ENCODE measurements at regions not wholly inside any gene's neighbourhood (a gene's known extent, or its start where the extent isn't known, plus 50 kb on each side); places are given as distances from the start of the nearest gene placed in this dataset.

DNA sequence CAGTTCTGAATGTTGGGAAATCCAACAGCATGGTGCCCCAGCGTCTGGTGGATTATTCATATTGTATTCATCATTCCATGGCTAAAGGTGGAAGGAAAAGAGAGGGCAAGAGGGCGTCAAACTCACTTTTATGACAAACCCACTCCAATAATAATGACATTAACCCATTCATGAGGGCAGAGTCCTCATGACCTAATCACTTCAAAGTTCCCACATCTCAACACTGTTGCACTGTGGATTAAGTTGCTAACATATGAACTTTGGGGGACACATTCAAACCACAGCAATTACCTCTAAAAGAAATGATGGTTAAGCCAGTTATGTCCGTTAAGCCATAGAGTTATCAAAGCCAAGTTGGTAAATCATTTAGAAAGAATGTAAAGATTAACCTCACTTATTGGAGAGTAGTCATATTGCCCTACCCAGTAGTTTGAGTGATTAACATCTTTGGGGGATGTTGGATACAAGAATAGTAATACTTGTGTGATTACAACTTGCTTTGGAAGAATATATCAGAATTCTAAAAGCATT, 212.4 kb upstream of the FLRT2 start:
- TF ChIP-seq, protein P1, sequence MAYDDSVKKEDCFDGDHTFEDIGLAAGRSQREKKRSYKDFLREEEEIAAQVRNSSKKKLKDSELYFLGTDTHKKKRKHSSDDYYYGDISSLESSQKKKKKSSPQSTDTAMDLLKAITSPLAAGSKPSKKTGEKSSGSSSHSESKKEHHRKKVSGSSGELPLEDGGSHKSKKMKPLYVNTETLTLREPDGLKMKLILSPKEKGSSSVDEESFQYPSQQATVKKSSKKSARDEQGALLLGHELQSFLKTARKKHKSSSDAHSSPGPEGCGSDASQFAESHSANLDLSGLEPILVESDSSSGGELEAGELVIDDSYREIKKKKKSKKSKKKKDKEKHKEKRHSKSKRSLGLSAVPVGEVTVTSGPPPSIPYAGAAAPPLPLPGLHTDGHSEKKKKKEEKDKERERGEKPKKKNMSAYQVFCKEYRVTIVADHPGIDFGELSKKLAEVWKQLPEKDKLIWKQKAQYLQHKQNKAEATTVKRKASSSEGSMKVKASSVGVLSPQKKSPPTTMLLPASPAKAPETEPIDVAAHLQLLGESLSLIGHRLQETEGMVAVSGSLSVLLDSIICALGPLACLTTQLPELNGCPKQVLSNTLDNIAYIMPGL (CRISPR knock-in tag; IDR thresholded peaks at IDR 0.05; ENCODE audit: borderline replicate concordance), result no peak
- no peak for TF ChIP-seq RFX5 (IDR thresholded peaks at IDR 0.05)
- TF ChIP-seq, protein P2, sequence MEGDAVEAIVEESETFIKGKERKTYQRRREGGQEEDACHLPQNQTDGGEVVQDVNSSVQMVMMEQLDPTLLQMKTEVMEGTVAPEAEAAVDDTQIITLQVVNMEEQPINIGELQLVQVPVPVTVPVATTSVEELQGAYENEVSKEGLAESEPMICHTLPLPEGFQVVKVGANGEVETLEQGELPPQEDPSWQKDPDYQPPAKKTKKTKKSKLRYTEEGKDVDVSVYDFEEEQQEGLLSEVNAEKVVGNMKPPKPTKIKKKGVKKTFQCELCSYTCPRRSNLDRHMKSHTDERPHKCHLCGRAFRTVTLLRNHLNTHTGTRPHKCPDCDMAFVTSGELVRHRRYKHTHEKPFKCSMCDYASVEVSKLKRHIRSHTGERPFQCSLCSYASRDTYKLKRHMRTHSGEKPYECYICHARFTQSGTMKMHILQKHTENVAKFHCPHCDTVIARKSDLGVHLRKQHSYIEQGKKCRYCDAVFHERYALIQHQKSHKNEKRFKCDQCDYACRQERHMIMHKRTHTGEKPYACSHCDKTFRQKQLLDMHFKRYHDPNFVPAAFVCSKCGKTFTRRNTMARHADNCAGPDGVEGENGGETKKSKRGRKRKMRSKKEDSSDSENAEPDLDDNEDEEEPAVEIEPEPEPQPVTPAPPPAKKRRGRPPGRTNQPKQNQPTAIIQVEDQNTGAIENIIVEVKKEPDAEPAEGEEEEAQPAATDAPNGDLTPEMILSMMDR (IDR thresholded peaks at IDR 0.05), result no peak
- no peak for TF ChIP-seq EP300 (IDR thresholded peaks at IDR 0.05)
- TF ChIP-seq HDAC2 (IDR thresholded peaks at IDR 0.05), result no peak
- TF ChIP-seq POLR2A (IDR thresholded peaks at IDR 0.05; ENCODE audit: low read length), result no peak
- TF ChIP-seq KDM5A (IDR thresholded peaks at IDR 0.05), result no peak
- no peak for TF ChIP-seq RAD21 (conservative IDR thresholded peaks at IDR 0.05 in 1 of 2, IDR thresholded peaks at IDR 0.05 in 1 of 2)
- no peak for TF ChIP-seq CHD4 (IDR thresholded peaks at IDR 0.05; ENCODE audit: borderline replicate concordance)
- no peak for TF ChIP-seq PHF8 (IDR thresholded peaks at IDR 0.05; ENCODE audit: borderline replicate concordance, low read depth)
- TF ChIP-seq NR3C1 (IDR thresholded peaks at IDR 0.05), result no peak
